ENCODE measurements at regions not wholly inside any gene's neighbourhood (a gene's known extent, or its start where the extent isn't known, plus 50 kb on each side); places are given as distances from the start of the nearest gene placed in this dataset.
A peak's percentile ranks its signal among the peaks of the same experiment; 100 is the strongest.
"Not testable (repeated sequence)": the region's sequence is repeated elsewhere in the genome, so short reads cannot be mapped to it uniquely, and the experiment has no call there.

GRCh38 chr13:31385540-31385939 is 185.8 kb downstream of the B3GLCT start:
- no peak for DNase-seq

GRCh38 chr13:31394506-31394905 is 194.7 kb downstream of the B3GLCT start:
- DNase-seq: no peak

- DNase-seq: no peak
These were observed 195.3 kb downstream of the B3GLCT start for GRCh38 chr13:31395090-31395489.

GRCh38 chr13:31399690-31400089 is 199.9 kb downstream of the B3GLCT start:
- no peak for DNase-seq

GRCh38 chr13:31403711-31404110 is 203.9 kb downstream of the B3GLCT start:
- not testable (repeated sequence) for DNase-seq

- DNase-seq: no peak
These were observed 209.2 kb downstream of the B3GLCT start for GRCh38 chr13:31408927-31409326.

GRCh38 chr13:31409678-31410356 is 210.0 kb downstream of the B3GLCT start:
- DNase-seq: no peak

- DNase-seq: no peak
These were observed 213.7 kb downstream of the B3GLCT start for GRCh38 chr13:31413516-31413915.

GRCh38 chr13:31416066-31416465 is 216.3 kb downstream of the B3GLCT start:
- no peak for DNase-seq

GRCh38 chr13:31418186-31418585 is 218.4 kb downstream of the B3GLCT start:
- no peak for DNase-seq

GRCh38 chr13:31421756-31422155 is 222.0 kb downstream of the B3GLCT start:
- DNase-seq: no peak

GRCh38 chr13:31424130-31424729 is 224.5 kb downstream of the B3GLCT start:
- peak; percentile 33 for DNase-seq

GRCh38 chr13:31426395-31426794 is 226.6 kb downstream of the B3GLCT start:
- DNase-seq: no peak

- DNase-seq: no peak
These were observed 227.7 kb downstream of the B3GLCT start for GRCh38 chr13:31427151-31428100.

- no peak for DNase-seq
These were observed 232.0 kb downstream of the B3GLCT start for GRCh38 chr13:31431722-31432137.

- no peak for DNase-seq
These were observed 233.4 kb downstream of the B3GLCT start for GRCh38 chr13:31433207-31433606.

GRCh38 chr13:31433746-31434145 is 234.0 kb downstream of the B3GLCT start:
- DNase-seq: no peak

- no peak for DNase-seq
These were observed 234.8 kb downstream of the B3GLCT start for GRCh38 chr13:31434613-31435012.

GRCh38 chr13:31435536-31435935 is 235.8 kb downstream of the B3GLCT start:
- DNase-seq: no peak

GRCh38 chr13:31436478-31436877 is 236.7 kb downstream of the B3GLCT start:
- DNase-seq: no peak

GRCh38 chr13:31437975-31438374 is 238.2 kb downstream of the B3GLCT start:
- DNase-seq: no peak

GRCh38 chr13:31440132-31440531 is 240.4 kb downstream of the B3GLCT start:
- no peak for DNase-seq

GRCh38 chr13:31441800-31442510 is 242.2 kb downstream of the B3GLCT start:
- no peak for DNase-seq

Measured in NCI-H774 (cell line).